Endothelial cell of umbilical vein (primary cell): ENCODE measurements at regions not wholly inside any gene's neighbourhood (a gene's known extent, or its start where the extent isn't known, plus 50 kb on each side); places are given as distances from the start of the nearest gene placed in this dataset.

Experiments used
- BruUV-seq: library from RNA; stranded (reverse); fragments of 400-500 nt; replicated peaks from 2 replicates; lab custom pipeline; 2021; lab: Mats Ljungman, UMichigan
- CTCF ChIA-PET: fragments of 300-600, 350-600 bp; sonication (Branson Sonifier 250); formaldehyde crosslinking; loops from one replicate; lab custom pipeline; 2021; ENCODE audit warnings: antibody characterized with exemption, inconsistent platforms; lab: Charles Lee
- POLR2A ChIA-PET: fragments of 300-600, 350-600 bp; sonication (Branson Sonifier 250); formaldehyde crosslinking; loops from one replicate; lab custom pipeline; 2021; ENCODE audit warnings: antibody characterized with exemption, inconsistent platforms; lab: Charles Lee
- DNase-seq: peaks from one replicate; pipeline ENCODE4 v3.0.0-alpha.2; 2011; ENCODE audit warnings: low read depth, low spot score
- FAIRE-seq: peaks from 2 replicates; lab custom pipeline; 2011; peaks lifted over from hg19 to GRCh38; lab: Jason Lieb, UNC
- H2AFZ ChIP-seq: 2 replicates; pipeline ENCODE4 v1.6.0; 2012; ENCODE audit warnings: low read depth, low read length, control low read depth, inconsistent platforms
- H3K27ac ChIP-seq: 2 replicates; pipeline ENCODE4 v1.5.1; 2011; ENCODE audit warnings: low read depth, mild to moderate bottlenecking, control low read depth, low read length, moderate library complexity; ENCODE audit not compliant: insufficient read depth
- H3K27me3 ChIP-seq, 2 experiments: 2 replicates each; pipeline versions ENCODE4 v1.6.0 to v1.6.1; 2011; ENCODE audit warnings: low read length in 2 of 2, mixed read lengths in 1 of 2; ENCODE audit not compliant: control insufficient read depth in 2 of 2, insufficient read depth in 2 of 2
- H3K36me3 ChIP-seq, 2 experiments: 2 replicates in 1 of 2; 3 replicates in 1 of 2; pipeline ENCODE4 v1.5.1; 2011; ENCODE audit warnings: low read length in 2 of 2, mild to moderate bottlenecking in 1 of 2, moderate library complexity in 1 of 2; ENCODE audit not compliant: control insufficient read depth in 2 of 2, insufficient read depth in 2 of 2; ENCODE audit errors: extremely low read depth in 1 of 2
- H3K4me1 ChIP-seq: 3 replicates; pipeline ENCODE4 v1.5.1; 2011; ENCODE audit warnings: mild to moderate bottlenecking, low read length; ENCODE audit not compliant: control insufficient read depth, insufficient read depth; ENCODE audit errors: extremely low read depth
- H3K4me2 ChIP-seq: 2 replicates; pipeline ENCODE4 v1.6.1; 2011; ENCODE audit warnings: low read length, control low read depth, mixed read lengths; ENCODE audit not compliant: insufficient read depth
- H3K4me3 ChIP-seq, 3 experiments: fragments of 200-600 bp in 1 of 3; sonication (generic), shearing (Covaris generic) in 1 of 3; replicated peaks in 1 of 3; 2 replicates each; pipeline ENCODE4 v1.5.1; 2011 to 2016; ENCODE audit warnings: control low read depth in 3 of 3, low read length in 3 of 3, mild to moderate bottlenecking in 2 of 3, inconsistent platforms in 1 of 3, low read depth in 1 of 3, moderate library complexity in 1 of 3; ENCODE audit not compliant: insufficient read depth in 1 of 3
- H3K79me2 ChIP-seq: 2 replicates; pipeline ENCODE4 v1.6.0; 2012; ENCODE audit warnings: low read length, inconsistent platforms; ENCODE audit not compliant: control insufficient read depth, insufficient read depth
- H3K9ac ChIP-seq: replicated peaks from 2 replicates; pipeline ENCODE3; 2011; ENCODE audit warnings: low read length, control low read depth; ENCODE audit not compliant: insufficient read depth; ENCODE audit errors: extremely low read depth
- H3K9me1 ChIP-seq: replicated peaks from 3 replicates; pipeline ENCODE4 v1.6.0; 2011; ENCODE audit warnings: mild to moderate bottlenecking, low read length; ENCODE audit not compliant: control insufficient read depth, insufficient read depth; ENCODE audit errors: extremely low read depth
- H3K9me3 ChIP-seq: replicated peaks from 2 replicates; pipeline ENCODE4 v1.5.1; 2012; ENCODE audit warnings: low read length, inconsistent platforms; ENCODE audit not compliant: control insufficient read depth, insufficient read depth
- H4K20me1 ChIP-seq: replicated peaks from 2 replicates; pipeline ENCODE3; 2011; ENCODE audit warnings: mild to moderate bottlenecking, low read length; ENCODE audit not compliant: control insufficient read depth, insufficient read depth; ENCODE audit errors: extremely low read depth
- EZH2 ChIP-seq: IDR thresholded peaks from 2 replicates; pipeline ENCODE4 v1.6.1; 2012; ENCODE audit warnings: borderline replicate concordance, low read depth, mild to moderate bottlenecking, moderate library complexity, low read length, inconsistent platforms; ENCODE audit not compliant: severe bottlenecking
- FOS ChIP-seq: IDR thresholded peaks from 2 replicates; pipeline ENCODE4 v1.6.1; 2011; ENCODE audit warnings: mild to moderate bottlenecking, low read length, moderate library complexity, borderline replicate concordance; ENCODE audit not compliant: insufficient read depth
- GATA2 ChIP-seq: IDR thresholded peaks from 2 replicates; pipeline ENCODE4 v1.7.0; 2011; ENCODE audit warnings: low read depth, mild to moderate bottlenecking, moderate library complexity, mixed read lengths, low read length; ENCODE audit not compliant: insufficient read length, insufficient read depth
- JUN ChIP-seq: IDR thresholded peaks from 2 replicates; pipeline ENCODE4 v1.6.1; 2011; ENCODE audit warnings: borderline replicate concordance, low read depth; ENCODE audit not compliant: insufficient read length, insufficient read depth
- MAX ChIP-seq: IDR thresholded peaks from 2 replicates; pipeline ENCODE4 v1.6.1; 2011; ENCODE audit not compliant: insufficient read depth, insufficient read length
- MYC ChIP-seq: IDR thresholded peaks from one replicate; pipeline ENCODE4 v1.6.1; 2011; ENCODE audit warnings: mild to moderate bottlenecking, low read depth, low read length
- POLR2A ChIP-seq: IDR thresholded peaks from 2 replicates; pipeline ENCODE4 v1.6.1; 2012; ENCODE audit warnings: low read depth, mild to moderate bottlenecking, control low read depth, low read length
- POLR2AphosphoS5 ChIP-seq: IDR thresholded peaks from 2 replicates; pipeline ENCODE4 v1.6.1; 2012; ENCODE audit warnings: low read depth, mild to moderate bottlenecking, control low read depth, low read length, moderate library complexity; ENCODE audit not compliant: insufficient read depth
- dilution Hi-C: fragments of 300-500 bp; cut with MboI; formaldehyde crosslinking; loops from one replicate; pipeline ENCODE4 v1.15.0; 2019; ENCODE audit warnings: low sequenced_read_pairs; ENCODE audit not compliant: extremely low pct_ligation_motif_present
- intact Hi-C: fragments of 100-400 bp; cut with micrococcal nuclease; formaldehyde crosslinking; loops from one replicate; pipeline ENCODE4 v1.10.0; 2022
- TF ChIP-seq, protein P1 (sequence below), 2 donors: IDR thresholded peaks; 1 replicate in 1 of 2; 2 replicates in 1 of 2; pipeline ENCODE4 v1.5.1; 2011; ENCODE audit warnings: low read length in 2 of 2, mild to moderate bottlenecking in 2 of 2, moderate library complexity in 2 of 2, control low read depth in 1 of 2, inconsistent platforms in 1 of 2, low read depth in 1 of 2; ENCODE audit not compliant: insufficient read depth in 1 of 2; ENCODE audit errors: extremely low read depth in 1 of 2

DNA sequence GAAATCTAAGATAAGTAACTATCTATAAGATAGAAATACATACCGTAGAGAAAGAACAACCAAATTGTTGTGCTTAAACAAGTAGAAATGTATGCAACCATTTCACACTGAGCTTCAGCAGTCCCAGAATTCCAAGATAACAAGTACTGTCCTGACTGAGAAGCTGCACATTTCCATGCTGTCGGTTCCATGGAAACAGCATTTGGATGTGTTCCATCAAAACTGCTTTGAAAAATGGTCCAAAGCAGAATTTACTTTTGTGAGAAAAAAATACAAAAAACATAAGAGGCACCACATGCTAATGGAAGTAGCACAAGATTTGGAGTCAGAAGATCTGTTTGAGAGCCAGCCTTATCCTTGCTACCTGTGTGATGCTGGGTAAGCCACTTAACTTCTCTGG lies 92.6 kb downstream of the MTERF1 start:
- intact Hi-C loops: loop anchor here (10.0 kb wide), 1 partner anchor 523 kb away; the partner anchor contains the start of gene FZD1
- FAIRE-seq: no peak

More for the DNA sequence above, 92.6 kb downstream of the MTERF1 start:
- Histone ChIP-seq H3K36me3 (no peaks in the 10 kb centered on the region), H3K9me3 (no peaks in the 10 kb centered on the region), H2AFZ (no peak overlapping the region), H4K20me1 (no peaks in the 10 kb centered on the region), H3K27ac (no peak overlapping the region), H3K9ac (no peak overlapping the region), H3K27me3 (peaks cover 3 to 8% of the 10 kb centered on the region in 2 experiments), H3K4me1 (no peaks in the 10 kb centered on the region), H3K79me2 (no peaks in the 10 kb centered on the region), H3K4me3 (no peak overlapping the region), H3K9me1 (no peaks in the 10 kb centered on the region), H3K4me2 (no peak overlapping the region)
- no peak for DNase-seq
- dilution Hi-C loops: no loop called here
- ChIA-PET POLR2A (no interaction called here), CTCF (interaction anchor here (0.9 to 1.1 kb wide), 3 partner anchors 42 to 698 kb away, joined by 3 to 4 read pairs (median 3); no protein-coding TSS in a partner anchor)
- TF ChIP-seq POLR2AphosphoS5 (no peak), FOS (no peak), POLR2A (no peak), EZH2 (no peak), MYC (no peak), JUN (no peak), MAX (no peak), GATA2 (no peak)
- TF ChIP-seq, protein P1, sequence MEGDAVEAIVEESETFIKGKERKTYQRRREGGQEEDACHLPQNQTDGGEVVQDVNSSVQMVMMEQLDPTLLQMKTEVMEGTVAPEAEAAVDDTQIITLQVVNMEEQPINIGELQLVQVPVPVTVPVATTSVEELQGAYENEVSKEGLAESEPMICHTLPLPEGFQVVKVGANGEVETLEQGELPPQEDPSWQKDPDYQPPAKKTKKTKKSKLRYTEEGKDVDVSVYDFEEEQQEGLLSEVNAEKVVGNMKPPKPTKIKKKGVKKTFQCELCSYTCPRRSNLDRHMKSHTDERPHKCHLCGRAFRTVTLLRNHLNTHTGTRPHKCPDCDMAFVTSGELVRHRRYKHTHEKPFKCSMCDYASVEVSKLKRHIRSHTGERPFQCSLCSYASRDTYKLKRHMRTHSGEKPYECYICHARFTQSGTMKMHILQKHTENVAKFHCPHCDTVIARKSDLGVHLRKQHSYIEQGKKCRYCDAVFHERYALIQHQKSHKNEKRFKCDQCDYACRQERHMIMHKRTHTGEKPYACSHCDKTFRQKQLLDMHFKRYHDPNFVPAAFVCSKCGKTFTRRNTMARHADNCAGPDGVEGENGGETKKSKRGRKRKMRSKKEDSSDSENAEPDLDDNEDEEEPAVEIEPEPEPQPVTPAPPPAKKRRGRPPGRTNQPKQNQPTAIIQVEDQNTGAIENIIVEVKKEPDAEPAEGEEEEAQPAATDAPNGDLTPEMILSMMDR (IDR thresholded peaks at IDR 0.05; ENCODE audit: extremely low read depth in 1 of 2, insufficient read depth in 1 of 2, low read depth in 1 of 2, low read length in 2 of 2): no peak
- BruUV-seq: no TSS peak
